HG03469 (cell line): ENCODE measurements at regions not wholly inside any gene's neighbourhood (a gene's known extent, or its start where the extent isn't known, plus 50 kb on each side); places are given as distances from the start of the nearest gene placed in this dataset.

ENCODE experiments used
- ATAC-seq: cut with Tn5 transposase; IDR thresholded peaks from one replicate; pipeline ENCODE4 v1.9.1; 2021; ENCODE audit warnings: mild to moderate bottlenecking, moderate library complexity, moderate number of reproducible peaks; ENCODE audit not compliant: unreplicated experiment

DNA sequence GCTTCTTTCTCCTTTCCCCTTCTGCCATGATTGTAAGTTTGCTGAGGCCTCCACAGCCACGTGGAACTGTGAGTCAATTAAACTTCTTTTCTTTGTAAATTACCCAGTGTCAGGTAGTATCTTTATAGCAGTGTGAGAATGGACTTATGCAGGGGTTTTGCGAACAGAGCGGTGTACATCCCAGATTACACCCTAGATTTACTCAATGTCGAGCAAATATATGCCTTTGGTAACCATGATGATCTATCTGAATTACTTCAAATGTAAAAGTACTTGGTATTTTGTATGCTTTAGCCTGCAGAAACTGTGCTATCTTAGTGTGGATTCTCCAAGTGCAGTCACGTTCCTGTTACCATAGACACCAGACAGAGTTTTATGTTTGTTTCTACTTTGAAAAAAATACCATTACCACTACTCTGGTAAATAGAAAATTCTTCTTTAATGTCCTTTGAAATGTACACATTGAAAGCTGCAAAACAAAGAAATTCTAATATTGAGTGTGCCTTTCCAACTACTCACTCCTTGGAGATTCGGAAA is 510.4 kb upstream of the ARGLU1 start:
- no peak for ATAC-seq

DNA sequence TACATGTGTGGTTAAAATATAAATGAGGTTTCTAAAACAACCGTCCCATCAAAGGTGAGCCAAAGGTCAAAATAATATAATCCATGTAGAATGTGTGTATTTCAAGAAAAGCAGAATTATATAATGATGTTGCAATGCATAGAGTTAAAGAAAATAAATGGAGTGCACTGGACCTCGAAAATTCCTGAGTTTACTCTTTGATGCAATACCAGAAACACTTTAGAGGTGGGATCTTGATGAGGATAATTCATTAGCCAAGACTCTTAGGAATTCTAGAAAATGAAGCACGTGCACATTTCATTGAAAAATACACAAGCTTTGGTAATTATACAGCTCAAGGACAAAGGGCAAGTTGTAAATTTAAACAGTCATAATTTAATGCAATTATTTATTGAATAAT is 508.9 kb upstream of the ARGLU1 start:
- no peak for ATAC-seq

DNA sequence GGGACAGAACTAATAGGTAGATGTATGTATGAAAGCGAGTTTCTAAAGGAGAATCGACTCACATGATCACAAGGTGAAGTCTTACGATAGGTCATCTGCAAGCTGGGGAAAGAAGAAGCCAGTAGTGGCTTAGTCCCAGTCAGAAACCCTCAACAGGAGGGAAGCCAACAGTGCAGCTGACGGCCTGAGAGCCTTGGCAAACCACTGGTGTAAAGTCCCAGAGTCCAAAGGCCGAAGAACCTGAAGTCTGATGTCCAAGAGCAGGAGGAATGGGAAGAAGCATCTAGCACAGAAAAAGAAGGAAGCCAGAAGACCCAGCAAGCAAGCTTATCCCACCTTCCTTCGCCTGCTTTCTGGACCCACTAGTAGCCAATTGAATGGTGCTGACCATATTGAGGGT is 507.6 kb upstream of the ARGLU1 start:
- ATAC-seq = no peak

DNA sequence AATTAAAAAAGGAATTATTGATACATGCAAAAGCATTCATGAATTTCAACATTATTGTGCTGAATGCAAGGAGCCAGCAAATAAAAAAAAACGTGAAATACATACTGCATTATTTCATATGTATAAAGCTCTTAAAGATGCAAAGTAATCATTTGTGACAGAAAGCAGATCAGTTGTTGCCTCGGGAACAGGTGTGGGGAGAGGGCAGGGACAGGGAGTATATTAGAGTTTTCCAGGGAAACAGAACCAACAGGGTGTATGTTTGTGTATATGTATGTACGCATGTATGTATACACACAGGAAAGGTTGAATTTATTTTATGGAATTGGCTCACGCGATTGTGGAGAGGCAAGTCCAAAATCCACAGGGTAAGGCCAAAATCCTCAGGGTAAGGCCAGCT is 502.9 kb upstream of the ARGLU1 start:
- ATAC-seq = no peak

DNA sequence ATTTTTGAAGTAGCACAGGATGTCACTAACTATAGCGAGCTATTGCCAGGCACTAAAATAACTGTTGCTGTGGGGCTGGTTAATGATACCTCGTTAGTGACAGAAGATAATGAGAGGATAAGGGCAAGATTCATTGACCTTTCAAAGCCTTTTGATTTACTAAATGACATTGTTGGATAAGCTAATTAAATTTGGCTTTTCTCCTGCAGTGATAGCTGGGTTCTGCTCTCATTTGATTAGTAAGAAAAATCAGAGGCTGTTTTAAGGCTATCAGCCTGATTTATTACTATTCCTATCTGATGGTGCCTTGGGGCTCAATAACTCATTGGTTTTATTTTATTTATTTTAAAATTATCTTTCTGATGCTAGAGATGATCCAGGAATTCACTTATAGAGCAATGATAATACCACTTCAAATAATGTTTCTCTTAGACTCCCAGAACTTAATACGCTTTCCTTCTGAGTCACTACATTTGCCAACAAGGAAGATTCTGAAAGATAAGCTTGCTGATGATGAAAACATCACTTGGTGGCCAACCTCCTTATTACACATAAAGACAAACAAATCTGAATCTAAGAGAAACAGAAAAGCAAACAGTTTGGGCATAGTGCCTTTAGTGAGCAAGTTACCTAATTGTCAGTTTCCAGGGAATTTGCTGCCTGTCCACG is 501.3 kb upstream of the ARGLU1 start:
- ATAC-seq = no peak

DNA sequence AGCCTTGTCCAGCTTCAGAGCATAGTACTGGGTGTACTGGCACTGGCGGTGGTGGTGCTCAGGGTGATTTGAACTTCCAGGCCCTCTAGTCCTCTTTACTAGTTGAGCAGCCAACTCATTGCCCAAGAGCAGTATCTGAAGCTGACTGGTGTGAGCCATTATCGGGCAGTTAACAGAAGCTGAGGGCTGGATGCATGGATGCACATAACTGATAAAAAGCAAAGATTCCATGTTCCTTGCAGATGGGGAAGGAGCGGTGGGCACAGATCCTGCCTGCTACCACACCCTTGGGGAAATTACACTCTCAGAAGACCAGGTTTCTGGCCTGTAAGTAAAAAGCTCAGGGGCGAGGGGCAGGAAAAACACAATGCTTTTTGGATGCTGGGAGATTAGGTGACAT is 499.4 kb upstream of the ARGLU1 start:
- ATAC-seq = no peak

DNA sequence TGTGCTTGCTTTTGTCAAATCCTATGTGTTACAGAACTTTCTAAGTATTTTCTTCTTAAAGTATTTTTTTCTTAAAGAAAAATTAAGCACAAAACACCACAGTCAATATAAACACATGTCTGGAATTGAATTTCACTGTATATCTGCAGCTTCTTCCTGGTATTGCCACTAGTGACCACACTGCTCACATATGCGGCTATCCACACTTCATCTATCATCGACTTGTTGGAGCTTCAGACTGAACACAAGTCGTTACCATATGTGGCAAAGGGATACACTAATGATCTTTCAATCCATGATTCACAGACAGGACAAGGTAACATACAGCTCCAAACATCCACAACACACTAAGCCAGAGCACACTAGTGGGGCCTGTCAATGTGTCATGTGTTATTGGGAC is 498.4 kb upstream of the ARGLU1 start:
- ATAC-seq = no peak

DNA sequence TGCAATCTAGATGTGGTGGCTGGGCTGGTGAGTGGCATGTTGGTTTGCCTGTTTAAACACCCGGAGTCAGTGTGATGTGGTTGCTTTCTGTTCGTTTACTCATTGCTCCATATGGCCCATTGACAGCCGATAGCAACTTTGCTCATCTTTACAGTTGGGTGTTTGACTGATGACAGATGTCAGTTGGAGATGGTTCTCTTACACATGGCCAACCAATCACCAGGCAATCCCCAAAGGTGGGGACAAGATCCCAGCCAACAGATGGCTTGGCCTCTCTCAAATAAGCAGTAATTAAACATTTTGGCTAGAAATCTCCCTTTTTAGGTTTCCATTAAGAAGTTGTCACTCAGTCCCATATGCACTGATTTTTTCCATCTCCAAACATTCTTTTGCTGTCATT is 497.1 kb upstream of the ARGLU1 start:
- ATAC-seq = no peak

DNA sequence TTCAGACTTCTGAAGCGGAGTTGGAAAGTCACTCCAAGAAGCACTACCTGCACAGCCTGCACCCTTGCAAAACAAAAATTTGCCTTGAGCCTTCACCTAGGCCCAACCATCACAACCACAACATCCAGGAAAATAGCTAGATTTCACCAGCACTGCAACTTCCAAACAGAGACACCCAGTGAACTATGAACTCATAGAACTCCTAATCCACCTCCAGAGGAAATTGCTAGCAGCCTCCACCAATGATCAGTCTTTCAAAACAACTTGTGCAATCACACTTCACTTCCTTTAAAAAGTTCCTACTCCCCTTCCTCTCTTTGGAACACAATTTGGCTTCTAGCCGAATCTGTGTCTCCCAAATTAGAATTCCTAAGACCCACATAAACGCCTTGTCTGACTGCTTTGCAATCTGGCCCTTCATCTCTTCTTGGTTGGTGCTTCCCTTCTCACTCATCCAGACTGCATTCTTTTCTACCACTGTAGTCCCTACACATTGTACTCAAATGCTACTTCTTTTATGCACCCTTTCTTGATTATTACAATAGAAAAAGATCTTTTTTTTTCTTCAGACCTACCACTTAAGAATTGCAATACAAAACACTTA is 489.2 kb upstream of the ARGLU1 start:
- no peak for ATAC-seq

DNA sequence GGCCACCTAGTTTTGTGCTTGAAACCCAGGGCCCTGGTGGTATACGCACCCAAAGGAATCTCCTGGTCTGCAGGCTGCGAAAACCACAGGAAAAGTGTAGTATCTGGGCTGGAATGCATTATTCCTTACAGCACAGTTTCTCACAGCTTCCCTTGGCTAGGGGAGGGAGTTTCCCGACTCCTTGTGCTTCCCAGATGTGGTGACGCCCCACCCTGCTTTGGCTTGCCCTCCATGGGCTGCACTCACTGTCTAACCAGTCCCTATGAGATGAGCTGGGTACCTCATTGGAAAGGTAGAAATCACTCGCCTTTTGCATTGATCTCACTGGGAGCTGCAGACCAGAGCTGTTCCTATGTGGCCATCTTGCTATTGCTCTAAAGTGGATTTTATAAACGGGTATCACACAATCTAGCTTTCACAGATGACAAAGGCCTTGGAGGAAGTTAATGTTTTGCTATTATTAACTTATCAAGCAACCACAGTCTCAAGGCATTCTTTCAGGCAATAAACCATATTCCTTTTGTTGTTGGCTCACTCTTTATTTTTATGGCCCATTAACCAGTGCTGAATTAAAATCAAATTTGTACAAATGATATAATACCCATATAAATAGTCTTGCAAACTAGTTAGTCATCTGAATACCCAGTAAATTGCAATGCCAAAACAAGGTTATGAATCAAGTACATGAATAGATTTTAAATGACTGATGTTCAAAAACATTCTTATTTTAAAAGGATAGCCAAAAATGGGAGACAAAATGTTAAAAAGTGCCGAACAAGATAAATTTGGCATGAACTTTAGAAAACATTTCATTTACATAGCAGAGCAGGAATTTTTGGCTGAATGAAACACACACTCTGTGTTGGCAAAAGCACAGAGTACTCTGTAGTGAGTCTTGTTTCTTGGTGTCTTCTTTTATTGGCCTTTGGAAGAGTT is 475.4 kb upstream of the ARGLU1 start:
- ATAC-seq = no peak

DNA sequence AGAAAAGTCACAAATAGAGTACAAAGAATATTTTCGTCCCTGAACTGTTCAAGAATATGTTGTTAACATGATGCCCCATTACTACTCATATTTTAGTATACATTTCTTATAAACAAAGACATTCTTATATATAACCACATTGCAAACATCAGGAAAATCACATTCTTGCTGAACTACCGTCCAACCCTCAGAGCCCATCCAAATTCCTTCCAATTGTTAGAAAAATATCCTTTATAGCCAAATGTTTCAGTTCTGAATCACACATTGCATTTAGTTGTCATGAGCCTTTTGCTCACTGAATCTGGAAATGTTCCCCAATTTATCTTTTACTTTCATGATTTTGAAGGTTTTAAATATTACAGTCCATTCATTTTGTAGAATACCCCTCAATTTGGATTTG is 467.8 kb upstream of the ARGLU1 start:
- ATAC-seq = no peak

DNA sequence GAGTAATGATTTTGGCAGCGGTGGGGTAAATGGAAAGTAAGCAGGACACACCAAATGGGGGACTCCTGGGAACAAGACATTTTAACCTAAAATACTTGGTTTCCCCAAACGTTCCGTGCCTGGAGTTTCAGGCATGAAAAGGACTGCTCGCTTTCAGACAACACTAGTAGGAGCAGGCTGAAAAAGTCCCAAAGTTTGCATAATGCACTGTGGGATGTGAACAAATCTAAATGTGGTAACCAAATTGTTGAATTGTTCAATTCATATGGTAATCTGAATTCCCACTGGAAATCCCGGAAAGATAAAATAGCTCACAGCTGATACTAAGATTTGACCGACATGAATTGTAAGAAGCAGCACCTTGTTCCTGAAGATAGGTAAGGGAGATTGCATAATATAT is 467.2 kb upstream of the ARGLU1 start:
- no peak for ATAC-seq

DNA sequence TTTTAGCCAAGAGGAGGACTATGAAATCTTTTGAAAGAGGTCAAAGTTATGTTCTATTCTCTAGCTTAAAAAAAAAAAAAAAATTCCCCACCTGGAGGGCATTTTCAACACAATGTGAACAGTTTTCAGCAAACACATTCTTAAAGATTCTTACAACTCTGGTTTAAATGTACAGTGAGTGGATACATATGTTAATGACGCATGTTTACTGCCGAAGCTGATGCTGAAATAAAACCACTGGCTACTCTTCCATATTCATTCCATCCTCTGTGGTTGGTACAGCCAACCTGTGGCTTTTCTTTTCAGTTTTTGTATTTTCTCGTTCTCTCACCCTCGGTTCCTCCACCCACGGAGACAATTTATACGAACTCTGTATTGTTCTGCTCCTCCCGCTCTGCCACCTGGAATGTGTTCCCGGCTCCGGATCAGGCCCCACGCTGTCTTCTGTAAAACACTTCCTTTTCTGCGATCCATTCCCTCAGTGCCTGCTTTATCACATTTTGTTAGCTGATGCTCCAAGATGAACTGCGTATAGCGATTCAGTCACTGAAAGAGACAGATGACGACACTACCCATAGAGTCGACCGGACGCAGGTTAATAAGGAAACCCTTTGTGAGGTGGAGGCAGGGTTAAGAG is 466.4 kb upstream of the ARGLU1 start:
- no peak for ATAC-seq

DNA sequence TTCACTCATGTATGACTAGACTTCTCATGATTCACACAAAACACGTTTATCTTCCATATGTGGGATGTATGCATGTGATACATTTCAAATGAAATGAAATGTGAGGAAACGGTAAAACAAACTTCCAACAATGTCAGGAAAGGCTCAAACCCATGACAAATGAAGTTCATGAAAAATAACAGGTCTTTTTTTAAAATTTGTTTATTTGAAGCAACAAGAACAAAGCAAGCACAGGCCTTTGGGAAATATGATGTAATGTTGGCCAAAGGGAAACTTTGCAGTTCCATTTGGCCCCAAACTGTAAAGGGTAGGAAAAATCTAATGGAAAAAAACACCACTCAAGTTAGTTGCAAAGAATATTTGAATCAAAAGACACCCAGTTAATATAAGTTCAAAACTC is 463.8 kb upstream of the ARGLU1 start:
- ATAC-seq = no peak

DNA sequence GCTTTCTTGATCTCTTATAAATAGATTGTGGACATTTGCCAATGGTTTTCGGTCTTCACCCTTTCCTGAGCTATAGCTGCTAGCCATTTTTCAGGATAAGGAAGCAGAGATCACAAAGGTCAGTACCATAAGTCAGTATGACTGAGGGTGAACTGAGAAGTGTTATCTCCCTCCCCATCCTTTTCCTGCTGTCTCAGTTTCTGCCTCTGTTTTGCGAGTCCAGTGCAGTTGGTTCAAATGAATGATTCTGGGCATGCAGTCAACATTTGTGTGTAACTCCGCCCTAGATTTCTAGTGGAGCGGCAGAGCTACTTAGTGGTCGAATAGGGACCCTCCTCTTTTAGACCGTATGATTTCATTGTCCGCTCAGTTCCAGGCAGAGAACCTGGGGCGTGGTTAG is 460.8 kb upstream of the ARGLU1 start:
- no peak for ATAC-seq

DNA sequence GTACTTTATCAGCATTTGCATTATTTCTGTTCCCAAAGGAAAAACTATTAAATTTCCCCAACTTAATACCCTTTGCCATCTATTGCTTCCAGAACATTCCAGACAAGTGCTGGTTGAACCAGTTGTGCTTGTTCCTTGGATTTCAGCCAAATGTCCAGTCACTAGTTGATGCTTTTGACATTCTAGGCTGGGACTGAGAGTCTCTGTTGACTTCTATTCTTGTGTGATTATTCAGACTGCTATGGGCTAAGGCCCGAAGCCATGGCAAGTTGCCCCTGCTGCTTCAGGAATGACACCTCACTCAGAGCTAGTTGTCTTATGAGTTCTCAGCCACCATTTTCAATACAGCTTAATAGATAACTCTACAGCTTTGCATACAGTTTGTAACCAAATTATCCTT is 458.1 kb upstream of the ARGLU1 start:
- ATAC-seq = no peak

DNA sequence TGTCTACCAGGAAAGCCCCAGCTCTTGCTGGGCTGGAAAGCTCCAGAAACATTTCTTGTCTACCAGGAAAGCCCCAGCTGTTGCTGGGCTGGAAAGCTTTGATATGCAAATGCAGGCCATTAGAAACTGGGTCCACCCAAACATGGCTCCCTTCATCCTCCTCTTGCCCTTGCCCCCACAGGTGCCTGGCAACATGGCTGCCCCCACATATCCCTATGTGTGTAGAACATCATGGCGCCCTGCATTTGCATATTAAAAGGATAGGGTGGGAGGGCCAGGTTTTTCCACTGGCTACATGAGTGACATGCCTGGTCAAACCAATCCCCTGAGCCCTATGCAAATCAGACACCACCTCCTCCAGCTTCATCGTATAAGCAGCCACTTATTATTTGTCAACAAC is 455.4 kb upstream of the ARGLU1 start:
- no peak for ATAC-seq

DNA sequence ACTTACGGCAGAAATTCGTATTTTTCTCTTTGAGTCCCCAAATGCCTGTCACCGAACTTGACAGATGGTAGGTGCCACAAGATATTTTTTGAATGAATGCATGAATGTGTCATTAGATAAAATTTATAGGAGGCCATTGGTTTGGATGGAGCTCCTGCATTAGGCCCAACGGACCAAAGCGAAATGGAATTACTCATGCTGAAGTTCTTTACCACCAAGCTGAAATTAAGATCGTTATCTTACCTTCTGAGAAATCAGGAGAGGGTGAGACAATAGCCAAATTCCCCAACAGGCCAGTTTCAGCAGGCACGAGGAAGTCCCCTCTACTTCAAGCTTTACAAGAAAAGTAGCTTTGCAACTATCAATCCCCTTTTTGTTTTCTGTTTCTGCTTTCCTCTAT is 452.5 kb upstream of the ARGLU1 start:
- ATAC-seq = no peak

DNA sequence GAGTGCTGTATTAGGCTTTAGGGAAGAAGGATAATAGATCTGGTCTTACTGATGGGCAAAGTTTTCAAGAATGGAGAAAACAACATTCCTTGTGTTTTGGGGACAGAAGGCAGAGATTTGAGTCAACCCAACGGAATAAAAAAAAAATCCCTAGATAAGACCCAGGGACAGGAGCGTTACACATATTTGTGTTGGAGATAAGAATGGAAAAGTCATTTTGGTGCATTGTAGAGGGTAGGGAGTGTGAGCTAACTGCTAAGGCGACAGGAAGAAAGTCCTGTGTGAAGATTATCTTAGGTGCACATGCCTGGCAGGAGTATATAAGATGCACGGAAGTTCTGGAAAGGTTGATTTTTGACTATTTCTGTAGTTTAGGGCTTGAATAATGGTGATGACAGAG is 450.3 kb upstream of the ARGLU1 start:
- no peak for ATAC-seq

DNA sequence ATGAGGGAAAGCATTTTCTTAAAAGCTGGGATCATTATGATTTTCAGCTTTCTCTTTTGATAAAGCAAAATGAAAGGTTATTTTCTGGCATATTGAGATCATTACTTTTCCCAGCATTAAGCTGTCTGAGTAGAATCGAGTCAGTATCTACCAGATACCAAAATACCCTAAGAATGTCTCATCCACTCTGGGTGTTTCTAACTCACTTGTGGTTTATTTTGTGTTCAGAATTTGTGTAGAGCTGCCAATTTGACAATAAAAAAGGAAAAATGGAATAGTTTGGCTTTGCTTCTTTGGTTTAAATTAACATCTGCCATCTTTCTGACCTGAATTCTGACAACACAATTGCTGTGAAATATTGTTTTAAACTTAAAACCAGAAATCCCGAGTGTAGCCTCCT is 438.7 kb upstream of the ARGLU1 start:
- ATAC-seq = no peak

DNA sequence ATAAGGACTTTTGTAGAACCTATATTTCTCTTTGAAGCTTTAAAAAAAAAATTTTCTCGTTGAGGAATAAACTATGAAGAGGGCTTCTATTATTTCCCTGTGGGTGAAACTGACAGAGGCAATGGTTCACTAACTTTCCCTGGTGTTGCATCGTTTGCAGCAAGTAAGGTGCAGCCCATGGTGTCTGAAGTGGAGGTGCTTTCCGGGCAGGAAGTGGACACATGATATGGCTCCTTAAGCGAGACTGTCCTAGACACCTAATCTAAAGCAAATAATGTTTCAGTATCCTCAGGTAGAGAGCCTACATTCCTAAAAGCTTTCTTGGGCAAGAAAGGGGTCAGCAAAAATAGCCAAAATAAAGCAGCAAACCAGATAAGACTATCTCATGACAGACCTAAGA is 437.6 kb upstream of the ARGLU1 start:
- no peak for ATAC-seq
